ENCODE measurements at regions not wholly inside any gene's neighbourhood (a gene's known extent, or its start where the extent isn't known, plus 50 kb on each side); places are given as distances from the start of the nearest gene placed in this dataset.
"Not testable (repeated sequence)": the region's sequence is repeated elsewhere in the genome, so short reads cannot be mapped to it uniquely, and the experiment has no call there.

DNA sequence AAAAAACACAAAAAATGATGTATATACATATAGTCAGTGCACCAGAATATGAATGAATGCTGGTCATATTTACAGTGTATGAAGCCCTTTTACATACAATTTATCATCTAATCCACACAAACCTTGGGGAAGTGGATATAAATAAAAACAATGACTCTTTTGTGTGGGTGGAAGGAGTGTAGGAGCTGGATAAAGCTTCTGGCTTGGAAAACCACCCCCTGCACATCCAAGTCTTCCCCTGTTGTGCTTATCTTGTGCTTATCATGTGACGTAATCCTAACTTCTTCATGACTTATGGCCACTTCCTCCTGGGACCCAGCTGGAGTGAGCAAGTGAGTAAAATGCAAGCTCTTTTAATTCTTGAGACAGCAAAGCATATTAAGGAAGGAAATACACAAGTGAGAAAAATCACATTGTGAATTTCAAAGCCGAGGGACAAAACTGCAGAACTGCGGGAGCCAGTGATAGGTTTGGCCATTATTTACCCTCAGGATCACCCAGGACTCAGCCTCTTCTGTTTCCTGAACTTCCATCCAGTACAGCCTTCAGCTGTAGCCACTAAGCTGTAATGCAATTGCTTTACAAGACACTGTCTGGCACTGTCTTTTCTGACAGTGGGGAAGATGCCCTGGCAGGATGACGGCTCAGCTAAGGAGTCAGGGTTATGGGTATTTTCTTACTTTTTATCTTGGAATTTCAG, 104.0 kb upstream of the PPM1J start:
- DNase-seq (ENCODE audit: low read depth, low spot score) = peak; percentile 86

DNA sequence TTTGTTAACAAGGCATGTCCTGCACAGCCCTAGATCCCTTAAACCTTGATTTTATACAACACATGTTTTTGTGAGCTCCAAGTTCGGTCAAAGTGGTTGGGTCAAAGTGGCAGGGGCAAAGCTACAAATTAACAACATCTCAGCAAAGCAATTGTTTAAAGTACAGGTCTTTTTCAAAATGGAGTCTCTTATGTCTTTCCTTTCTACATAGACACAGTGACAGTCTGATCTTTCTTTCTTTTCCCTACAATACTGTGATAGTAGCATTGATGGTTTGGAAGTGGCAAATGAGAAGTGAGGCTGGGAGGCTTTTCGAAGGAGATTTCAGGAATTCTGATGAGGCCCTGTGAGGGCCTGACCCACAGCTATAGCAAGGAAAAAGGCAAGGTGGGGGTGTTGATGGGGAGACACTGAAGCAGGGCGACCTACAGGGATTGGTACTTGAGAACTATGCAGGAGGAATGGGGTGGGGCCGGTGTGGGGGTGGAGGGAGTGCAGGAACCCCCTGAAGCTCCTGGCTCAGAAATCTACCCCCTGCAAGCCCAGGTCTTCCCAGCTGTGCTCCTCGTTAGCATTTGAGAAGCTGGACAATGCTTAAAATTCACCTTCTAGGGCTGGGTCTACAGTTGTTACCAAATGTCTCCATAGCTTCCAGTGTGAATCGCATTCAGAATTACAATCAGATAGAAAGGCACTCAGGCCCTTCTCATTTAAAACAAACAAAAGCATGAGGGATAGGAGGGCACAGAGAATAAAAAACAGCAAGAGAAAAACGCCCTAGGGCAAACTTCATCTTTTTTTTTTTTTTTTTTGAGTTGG, 102.6 kb upstream of the PPM1J start:
- no peak for DNase-seq (ENCODE audit: low read depth, low spot score)

DNA sequence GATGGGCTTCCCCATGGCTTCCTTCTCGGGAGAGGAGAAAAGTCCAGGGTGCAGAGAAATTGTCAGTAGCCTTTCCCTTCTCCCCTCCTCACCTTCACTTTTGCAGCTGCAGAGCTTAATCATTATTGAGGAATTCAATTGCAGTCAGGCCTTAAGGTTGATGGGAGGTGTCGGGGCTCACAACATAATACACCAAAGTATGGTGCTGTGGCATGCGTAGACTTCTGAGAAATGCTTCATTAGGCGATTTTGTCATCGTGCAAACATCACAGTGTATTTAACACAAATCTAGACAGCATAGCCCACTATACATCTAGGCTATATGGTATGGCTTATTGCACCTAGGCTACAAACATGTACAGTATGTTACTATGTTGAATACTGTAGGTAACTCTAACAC, 100.2 kb upstream of the PPM1J start:
- DNase-seq (ENCODE audit: low read depth, low spot score) = no peak

DNA sequence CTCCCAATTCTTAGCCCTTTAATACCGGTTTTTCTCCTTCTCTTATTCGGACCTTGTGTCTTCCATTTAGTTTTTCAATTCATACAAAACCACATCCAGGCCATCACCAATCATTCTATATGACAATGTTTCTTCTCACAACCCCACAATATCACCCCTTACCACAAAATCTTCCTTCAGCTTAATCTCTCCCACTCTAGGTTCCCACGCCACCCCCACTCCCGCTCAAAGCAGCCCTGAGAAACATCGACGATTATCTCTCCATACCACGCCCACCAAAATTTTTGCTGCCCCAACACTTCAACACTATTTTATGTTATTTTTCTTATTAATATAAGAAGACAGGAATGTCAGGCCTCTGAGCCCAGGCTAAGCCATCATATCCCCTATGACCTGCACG, 99.5 kb upstream of the PPM1J start:
- not testable (repeated sequence) for DNase-seq (ENCODE audit: low read depth, low spot score)

DNA sequence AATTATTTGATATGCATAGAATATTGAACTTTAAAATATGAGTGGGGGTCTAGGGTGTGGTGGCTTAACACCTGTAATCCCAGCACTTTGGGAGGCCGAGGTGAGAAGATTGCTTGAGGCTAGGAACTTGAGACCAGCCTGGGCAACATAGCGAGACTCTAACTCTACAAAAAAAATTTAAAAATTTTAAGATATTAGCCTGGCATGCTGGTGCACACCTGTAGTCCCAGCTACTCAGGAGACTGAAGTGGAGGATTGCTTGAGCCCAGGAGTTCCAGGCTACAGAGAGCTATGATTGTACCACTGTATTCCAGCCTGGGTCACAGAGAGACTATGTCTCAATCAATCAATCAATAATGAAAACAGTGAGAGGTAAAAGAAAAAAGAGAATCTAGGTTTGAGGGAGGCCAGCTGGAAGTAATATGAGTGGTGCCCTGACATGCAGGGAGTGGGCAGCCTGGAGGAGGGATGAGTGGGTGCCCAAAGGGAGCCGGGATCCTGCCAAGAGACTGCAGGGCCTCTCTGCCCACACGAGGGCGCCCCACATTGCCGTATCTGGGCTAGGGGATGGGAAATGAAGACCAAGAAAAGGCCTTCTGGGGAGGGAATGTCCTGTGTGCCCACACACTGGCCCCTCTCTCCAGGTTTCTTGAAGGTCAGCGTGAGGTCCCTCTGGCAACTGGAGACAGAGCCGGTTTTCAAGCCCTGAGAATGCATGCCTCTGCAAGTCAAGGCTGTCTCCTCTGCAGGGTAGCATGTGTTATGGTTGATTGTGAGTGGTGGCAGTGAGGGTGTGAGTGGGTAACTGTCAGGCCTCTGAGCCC, 93.9 kb upstream of the PPM1J start:
- no peak for DNase-seq (ENCODE audit: low read depth, low spot score)

DNA sequence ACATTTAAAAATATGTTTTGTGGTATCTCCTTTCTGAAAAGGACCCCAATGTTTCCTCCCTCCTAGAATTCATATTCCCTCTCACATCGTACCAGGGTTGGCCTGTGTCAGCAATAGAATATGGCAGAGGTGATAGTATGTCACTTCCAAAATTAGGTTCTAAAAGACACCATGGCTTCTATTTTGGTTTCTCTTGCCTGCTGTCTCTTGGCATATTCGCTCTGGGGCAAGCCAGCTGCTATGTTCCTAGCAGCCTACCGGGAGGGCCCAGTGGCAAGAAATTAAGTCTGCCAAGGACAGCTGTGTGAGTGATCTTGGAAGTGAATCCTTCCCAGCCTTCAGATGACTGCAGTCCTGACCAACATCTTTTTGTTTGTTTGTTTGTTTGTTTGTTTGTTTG, 92.9 kb upstream of the PPM1J start:
- DNase-seq (ENCODE audit: low read depth, low spot score) = no peak

DNA sequence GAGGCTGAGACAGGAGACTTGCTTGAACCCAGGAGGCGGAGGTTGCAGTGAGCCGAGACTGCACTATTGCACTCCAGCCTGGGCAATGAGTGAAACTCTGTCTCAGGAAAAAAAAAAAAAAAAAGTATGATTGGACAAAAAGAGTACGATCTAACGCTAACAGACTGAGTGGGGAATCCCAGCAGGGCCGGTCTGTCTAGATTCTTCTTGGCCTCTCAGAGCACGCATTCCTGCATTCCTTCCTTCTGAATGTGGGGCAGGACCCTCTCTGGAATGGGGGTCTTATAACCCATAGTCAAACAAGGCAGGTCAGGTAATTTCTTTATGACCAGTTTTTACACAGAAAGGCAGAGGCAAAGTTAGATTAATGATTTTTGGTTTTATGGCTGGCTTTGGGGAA, 92.0 kb upstream of the PPM1J start:
- DNase-seq (ENCODE audit: low read depth, low spot score) = no peak

DNA sequence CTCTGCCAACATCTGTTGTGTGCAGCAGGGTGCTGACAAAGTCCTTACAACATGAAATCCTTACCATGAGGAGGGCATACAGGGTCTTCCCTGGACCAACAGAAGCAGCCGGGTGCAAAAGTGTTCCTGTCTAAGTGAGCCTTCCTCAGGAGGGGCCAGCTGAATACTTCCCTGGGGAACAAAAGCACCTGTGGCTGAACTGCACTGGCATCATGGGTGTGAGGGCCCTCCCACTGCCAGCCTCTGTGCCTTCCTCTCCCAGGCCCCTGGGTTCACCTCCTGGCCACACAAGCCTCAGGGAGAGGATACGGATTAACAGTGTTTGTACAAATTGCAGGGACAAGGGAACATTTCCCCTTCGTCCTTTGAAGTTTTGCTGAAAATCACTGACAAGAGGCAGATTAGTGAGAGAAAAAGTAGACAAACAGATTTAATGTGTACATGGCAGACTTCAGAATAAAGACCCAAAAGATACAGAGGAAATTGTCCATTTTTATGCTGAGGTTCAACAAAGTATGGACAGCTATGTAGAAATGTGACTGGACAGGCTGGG, 91.0 kb upstream of the PPM1J start:
- no peak for DNase-seq (ENCODE audit: low read depth, low spot score)

DNA sequence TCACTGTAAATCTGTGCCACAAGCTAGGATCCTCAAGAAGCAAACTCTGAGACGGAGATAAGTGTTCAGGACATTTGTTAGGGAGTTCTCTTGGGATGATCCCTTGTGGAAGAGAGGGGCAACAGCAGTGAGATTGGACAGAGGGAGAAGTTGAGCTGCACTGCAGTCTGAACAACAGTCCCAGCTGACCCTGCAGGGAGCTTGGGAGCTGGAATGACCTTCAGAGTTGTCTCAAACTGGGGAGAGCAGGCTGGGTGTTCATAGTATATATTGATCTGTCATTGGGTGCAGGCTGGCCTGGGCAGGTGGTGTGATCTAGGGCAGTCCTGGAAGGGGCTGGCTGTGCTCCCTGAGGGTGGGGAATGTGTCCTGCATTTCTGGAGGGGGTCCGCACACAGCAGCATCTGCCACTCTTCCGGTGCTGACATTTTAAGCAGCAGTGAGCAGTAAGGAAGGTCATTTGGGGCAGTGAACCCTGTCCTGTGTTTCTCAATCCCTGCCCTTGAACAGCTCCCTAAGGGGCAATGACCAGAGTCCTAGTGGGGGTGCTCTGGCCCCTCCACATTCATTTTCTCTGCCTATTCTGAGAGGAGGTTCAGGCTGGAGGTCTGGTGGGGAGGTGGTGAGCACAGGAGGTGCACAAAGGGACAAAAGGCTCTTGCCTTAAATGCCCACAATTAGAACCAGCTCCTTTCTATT, 90.2 kb upstream of the PPM1J start:
- no peak for DNase-seq (ENCODE audit: low read depth, low spot score)

DNA sequence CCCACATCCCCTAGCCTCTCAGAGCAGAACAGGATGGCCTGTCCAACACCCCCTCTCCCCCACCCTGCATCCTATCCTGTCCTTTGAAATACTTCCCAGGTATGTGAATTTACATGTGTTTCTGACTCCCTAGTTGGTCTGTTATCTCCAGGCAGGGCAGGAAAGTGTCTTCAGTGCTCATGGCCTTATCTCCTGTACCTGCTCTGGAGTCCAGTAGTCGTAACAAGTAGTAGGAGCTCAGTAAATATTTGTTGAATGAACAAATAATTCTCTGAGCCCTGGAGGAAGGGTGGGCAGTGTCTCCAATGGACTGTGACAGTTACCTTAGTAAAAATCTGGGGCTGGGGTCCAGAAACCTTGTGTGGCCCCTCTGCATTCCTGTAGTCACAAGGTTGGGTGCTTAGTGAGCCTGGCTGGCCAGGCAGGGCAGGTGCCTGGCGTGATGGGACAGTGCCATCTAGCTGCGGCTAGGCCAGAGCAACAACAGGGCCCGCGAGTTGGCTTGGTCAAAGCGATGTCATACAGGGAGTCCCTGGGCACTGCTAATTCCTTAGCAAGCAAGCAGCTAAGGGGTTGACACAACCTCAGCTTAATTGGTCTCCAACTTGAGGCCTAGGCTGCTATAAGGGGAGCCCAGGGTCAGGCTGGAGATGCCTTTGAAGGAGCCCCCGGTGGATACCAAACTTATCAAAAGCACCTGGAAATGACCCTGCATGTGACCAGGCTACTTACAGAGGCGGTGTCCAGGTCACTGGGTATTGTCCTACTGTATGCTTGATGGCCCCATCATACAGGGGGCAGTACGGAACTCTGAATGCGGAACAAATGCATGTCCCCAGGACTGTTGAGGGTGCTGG, 89.0 kb upstream of the PPM1J start:
- DNase-seq (ENCODE audit: low read depth, low spot score) = peak; percentile 41

DNA sequence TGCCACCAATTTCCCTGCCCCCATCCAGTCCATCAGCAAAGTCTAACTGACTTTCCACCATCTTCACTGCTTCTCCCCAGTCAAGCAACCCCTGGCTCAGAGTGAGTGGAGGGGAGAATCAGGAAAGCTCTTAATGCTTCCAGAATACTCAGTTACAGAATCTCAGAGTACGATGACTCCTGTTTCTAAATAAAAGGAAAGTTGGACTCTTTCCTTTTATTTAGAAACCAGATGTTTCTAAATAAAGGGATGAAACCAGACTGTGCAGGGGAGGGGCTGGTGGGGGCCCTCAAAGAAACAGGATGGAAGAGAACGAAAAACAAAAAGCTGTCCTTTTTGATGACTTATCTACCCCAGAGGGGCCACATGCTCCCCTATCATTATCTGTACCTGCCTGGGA, 85.2 kb upstream of the PPM1J start:
- DNase-seq (ENCODE audit: low read depth, low spot score) = no peak

DNA sequence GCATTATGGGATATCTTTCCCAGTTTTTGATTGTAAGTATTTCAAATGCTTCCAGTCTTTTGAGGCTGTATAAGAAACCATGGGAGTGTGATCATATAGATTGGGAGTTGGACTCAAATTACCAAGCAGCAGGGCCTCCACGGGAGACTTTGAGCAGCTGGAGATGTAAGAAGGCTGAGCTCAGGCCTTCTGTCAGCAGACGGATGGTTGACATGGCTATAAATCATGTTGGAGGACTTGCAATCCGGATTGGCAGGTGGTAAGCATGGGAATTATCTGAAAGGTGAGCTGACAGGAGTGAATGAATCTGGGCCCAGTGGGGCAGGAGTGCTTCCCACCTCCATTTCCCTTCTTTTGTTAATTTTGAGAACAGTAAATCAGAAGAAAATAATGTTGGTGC, 83.2 kb upstream of the PPM1J start:
- no peak for DNase-seq (ENCODE audit: low read depth, low spot score)

DNA sequence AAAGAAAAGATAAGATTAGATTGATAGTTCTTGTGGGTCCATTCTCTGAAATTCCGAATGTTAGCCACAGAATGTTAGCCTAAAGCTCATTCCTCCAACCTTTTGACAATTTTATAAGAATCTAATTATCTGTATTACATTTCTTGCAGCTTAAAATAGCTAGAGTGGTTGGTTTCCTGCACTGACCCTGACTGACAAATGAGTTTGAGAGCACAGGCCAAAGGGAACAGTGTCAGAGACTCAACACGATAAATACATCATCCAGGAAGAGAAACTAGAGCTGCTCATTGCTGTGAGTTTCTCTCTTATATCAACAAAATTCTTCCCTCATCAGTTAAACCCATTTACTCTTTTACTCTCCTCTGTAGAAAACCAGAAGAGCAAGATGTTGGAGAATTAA, 82.1 kb upstream of the PPM1J start:
- no peak for DNase-seq (ENCODE audit: low read depth, low spot score)

DNA sequence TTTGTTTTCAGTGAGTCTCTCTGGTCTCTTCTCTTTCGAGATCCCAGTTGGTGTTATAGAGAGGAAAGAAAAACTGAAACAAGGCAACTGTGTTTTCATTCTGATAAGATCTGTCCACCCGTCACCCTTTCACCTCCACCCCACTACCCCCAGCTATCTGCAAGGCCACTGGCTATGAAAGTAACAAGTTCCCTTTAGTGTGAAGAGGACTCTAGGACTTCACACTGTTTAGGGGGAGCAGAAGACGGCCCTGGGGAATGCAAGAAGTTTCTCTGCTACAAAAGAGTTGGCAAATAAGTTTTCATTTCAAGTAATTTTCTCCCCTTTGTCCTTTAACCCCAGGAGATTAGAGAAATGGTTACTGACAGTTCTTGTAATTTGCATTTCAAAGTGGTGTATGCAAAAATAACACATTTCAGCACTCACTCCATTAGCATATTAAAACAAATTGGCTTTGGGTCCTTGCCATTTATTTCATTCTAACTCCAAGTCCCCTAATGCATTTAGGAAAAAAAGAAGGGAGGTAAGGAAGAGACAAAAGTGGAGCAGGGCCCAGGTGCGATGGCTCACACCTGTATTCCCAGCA, 79.6 kb upstream of the PPM1J start:
- no peak for DNase-seq (ENCODE audit: low read depth, low spot score)

DNA sequence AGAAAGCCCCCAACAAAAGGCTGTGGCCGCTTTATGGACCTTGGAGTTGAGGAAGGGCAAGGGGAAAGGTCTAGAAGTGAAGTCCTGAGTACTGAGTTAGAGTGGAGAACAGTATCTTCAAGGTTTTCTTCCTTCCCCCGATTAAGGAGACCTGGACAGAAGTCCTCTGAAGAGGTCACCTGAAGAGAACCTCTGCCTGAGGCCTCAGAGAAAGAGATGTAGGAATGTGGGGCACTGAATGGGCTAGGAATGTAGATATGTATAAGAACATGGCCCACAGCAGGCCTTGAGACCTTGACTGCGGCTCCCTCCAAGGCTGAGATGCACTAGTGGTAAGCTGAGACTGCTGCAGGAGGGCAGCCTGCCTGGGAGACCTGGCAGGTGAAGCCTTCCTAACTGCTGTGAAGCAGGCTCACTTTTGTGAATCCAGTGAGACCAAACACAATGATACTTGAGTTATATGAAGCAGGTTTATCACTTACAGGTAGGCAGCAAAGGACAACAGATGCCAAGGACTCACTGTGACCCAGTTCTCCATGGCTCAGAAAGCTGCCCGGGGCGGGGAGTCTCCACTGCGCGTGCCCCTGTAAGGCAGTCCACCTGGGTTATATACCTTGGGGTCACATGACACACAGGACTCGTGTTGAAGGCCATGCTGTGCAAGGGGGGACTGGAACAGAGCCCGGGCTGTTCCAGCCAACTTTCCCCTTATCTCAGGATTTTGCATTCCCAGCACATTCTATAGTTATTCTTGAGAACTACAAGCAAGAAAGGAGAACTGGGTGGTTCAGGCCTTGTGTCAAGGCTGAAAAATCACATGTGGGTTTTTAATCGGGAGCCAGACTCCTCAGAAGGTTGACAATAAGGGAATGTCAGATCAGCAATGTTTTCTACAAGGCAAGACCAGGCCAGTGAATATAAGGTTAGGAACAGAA, 78.8 kb upstream of the PPM1J start:
- no peak for DNase-seq (ENCODE audit: low read depth, low spot score)

DNA sequence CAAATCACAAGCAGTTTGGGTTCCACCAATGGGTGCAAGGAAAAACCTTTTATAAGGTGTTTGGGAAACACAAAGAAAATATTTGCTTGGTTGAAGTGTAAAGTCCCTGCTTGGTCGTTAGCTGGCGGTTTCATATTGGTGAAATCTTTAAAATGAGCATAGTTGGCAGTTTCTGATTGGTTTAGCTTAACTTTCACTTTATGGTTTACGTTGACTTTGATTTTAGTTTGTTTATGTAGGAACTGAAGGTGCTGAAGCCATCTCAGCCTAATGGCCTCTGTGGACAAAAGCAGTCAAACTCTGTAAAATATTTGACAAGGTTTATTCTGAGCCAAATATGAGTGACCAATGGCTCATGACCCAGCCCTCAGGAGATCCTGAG, 76.6 kb upstream of the PPM1J start:
- DNase-seq (ENCODE audit: low read depth, low spot score) = no peak

DNA sequence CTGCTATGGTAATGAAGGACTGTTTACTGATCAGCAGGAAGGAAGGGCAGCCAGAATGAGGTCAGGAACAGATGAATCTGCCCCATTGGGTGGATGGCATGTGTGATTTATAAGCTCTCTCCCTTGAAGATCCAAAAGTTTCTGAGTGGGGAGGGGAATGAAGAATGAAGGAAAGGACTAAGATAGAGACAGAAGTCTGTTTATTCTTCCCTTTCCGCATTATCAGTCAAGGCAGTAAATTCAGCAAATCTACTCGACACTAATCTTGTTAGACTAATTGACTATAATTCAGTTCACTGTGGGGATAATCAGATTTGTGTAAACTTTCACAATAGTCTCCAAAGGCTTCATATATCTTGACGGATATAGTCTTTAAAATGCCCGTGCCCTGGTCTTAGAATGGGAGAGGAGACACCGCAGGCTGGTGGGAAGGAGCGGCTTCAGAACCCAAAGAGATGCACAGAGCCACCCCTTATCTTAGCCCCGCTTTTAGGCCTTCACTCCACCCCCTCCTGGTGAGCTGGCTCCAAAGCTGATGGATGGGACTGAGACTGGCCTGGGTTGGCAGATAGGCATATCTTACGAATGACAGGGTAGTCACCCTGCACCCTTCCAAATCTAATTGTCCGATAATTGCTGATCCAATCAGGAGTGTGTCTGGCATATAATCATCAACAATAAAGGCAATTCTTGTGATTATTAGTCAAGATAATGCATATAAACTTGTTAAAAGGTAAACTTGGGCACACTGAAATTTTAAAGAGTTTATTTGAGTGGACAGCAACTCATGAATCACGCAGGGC, 76.0 kb upstream of the PPM1J start:
- DNase-seq (ENCODE audit: low read depth, low spot score) = no peak

DNA sequence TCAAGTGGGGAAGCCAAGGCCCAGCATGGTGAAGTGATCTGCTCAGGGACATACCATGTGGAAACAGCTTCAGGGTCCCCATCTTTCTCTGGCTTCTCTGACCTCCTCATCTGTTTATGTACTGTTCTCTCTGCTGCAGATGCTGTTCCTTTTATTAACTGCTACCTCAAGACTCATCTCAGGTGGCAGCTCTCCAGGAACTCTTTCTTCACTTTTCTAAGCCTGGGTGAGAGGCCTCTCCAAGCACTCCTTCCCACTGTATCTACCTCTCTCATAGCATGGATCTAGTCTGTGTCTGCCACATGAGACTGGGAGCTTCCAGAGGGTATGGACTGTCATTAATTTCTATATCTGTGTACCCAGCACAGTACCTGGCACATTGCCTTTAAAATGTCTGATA, 73.4 kb upstream of the PPM1J start:
- DNase-seq (ENCODE audit: low read depth, low spot score) = no peak

Data from pulmonary artery endothelial cell (primary cell).